Stimulated activated CD4-positive, alpha-beta T cell treated with anti-CD3 and anti-CD28 coated beads, Interleukin-15, amount 100 ng/mL, for 48 hours (primary cell): ENCODE measurements at regions not wholly inside any gene's neighbourhood (a gene's known extent, or its start where the extent isn't known, plus 50 kb on each side); places are given as distances from the start of the nearest gene placed in this dataset.

Experiments used
- DNase-seq, 2 donors: peaks; one replicate each; pipeline ENCODE4 v3.0.0-alpha.2; 2020; ENCODE audit warnings: low read depth in 2 of 2

DNA sequence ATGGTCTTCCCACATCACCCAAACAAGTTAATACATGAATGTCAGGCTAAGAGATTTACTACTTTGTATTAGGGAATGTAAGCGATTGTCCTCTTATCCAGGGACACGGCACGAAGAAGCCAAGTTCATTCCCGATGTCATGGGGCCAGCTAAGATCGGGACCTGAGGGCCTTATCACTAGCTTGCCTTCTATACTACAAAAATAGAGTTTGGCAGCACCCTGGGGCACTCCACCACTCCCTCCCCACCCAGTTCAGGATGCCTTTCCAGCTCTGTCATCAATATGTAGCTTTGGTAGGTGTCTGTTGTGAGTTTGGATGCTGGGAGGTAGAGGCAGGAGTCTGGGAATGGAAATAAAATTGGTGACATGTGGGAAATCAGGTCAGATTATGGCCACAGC lies 197.5 kb downstream of the ATG4C start:
- no peak for DNase-seq

DNA sequence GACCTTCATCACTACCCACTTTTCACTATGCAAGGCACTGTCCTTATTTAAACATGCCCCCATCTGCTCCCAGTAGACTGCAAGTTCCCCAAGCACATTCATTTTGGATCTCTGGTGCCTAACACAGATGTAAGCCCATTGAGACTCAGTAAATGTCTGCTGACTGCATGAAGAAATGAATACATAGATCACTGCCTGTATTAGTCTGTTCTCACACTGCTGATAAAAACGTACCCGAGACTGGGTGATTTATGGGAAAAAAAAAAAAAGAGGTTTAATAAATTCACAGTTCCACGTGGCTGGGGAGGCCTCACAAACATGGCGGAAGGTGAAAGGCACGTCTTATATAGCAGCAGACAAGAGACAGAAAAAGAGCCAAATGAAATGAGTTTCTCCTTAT lies 204.9 kb downstream of the ATG4C start:
- no peak for DNase-seq

DNA sequence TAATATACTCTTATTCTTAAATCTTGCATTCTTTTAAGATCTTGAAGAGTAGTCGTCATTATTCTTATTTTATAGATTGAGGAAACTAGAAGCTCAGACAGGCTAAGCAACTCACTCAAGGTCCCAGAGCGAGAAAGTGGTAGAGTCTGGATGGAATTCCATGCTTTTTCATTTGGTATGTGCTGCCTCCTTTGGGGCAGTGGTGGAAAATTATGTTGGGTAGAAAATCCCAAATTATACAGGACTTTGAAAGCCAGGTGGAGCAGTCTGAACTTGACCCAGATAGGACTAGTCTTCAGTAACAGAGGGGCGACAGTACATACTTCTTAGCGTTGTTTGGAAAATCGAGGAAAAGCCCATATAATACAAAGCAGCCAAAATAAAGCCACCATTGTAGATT lies 205.6 kb downstream of the ATG4C start:
- no peak for DNase-seq

DNA sequence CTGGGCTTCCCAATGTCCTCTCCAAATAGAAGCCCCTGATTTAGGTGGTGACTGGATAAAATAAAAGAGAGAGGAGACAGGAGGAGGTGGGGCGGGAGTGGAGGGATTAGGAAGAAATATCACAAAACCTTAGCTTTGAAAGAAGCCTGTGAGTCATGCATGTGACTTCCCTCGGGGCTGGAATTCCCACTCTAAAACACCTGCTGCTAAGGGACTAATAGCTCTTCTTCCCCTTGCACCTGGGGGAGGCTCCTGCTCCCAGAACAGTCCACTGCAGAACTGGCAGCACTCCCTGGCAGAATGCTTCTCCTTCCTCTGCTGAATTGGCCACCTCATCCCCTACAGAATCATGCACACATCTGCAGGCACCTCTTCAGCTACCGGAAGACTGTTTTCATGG lies 207.2 kb downstream of the ATG4C start:
- DNase-seq, result no peak

DNA sequence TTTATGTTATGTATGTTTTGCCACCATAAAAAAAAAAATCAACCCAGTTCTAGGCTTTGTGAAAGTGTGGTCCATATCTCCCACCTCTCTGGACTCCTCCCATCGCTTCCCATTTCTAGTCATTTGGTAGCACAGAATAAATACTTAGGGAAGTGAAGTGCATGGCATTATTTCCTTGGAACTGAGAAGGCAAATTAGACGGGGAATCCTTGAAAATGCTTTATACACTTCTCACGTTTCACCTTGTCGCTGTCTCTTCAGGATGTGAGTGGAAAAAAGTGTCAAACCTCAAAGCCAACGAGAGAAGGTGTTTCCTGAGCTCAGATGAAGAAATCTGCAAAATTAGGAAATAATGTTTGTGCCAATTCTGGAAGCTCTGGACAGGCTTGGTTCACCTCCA lies 209.9 kb downstream of the ATG4C start:
- no peak for DNase-seq

DNA sequence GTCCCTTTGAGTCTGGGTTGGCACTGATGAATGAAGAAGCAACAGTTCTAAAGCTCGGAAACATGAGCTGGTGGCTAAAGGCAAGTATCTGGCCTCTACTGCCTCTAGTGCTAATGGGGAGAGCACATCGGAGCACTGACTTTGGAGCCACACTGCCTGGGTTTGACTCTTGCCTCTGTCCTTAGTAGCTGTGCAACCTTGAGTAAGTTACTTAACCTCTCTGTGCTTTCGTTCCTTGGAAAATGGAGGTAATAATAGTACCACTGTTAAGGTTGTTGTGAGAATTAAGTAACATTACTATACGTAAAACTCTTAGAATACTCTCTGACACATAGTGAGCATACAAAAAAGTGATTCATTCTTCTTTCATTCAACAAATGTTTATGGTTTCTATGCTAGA lies 211.2 kb downstream of the ATG4C start:
- no peak for DNase-seq

DNA sequence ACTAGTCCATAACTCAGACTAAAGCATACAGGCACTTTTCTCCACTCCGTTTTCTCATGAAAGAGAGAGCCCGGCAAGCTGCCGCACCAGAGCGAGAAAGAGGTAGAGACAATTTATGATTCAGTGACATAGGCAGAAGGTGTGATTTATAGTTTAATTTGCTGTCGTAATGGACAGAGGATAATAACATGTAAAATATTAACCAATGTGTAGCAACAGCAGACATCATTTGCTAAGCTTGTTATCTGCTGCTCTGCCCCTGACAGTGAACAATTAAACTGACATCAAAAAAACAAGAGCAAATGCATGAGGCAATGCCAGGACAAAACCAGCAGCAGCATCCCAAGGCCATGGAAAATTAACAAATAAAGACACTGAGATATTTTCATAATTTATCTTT lies 214.0 kb downstream of the ATG4C start:
- no peak for DNase-seq

DNA sequence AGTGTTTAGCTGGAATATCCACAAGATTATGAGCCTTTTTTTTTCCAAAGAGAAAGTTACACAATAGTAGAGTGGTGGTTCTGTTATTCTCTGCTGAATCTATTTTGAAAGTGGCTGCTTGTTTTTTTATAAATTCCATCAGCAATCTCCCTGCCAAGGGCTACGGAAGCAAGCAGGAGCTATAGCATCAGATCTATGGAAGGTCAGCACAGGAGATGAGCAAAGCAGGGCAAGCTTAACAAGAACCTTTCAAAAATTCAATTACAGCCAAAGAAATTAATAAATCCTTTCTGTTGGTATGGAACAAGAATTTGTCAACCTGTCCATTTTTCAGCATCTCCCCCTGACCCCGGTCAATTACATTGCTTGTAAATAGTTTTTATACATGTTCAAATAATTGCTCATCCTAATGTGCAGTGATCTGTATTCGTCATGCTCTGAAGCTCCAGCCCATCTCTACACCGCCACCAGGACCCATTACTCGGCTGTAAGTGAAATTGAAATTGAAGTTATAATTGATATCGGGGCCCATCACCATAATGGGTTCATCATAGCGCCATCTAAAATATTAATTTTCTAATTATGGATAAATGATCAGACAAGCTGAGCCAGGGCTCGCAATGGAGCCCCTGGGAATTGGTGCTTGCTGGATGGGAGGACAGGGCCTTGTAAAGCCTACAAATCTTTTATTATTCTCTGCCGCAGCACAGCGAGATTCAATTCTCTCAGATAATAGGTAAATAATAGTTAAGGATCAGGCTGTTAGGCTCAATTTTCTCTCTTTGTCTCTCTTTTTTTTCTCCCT lies 215.1 kb downstream of the ATG4C start:
- no peak for DNase-seq

DNA sequence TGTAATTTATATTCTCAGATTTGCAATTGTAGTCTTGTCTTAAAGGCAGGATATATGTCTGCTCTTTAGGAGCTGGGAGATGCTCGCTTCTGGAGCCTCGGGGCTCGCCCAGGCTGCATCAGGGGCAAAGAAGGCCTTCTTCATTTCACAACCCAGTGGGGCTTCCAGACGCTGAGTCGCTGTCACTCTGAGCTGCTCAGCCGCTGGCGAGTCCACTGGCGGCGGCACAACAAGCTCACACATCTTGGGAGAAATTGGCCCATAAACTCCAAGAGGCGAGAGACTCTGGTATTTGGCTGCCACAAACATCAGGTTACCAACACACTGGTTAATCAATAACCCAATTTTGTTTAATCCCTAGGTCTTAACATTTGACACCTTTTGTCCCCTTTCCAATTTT lies 216.6 kb downstream of the ATG4C start:
- no peak for DNase-seq

DNA sequence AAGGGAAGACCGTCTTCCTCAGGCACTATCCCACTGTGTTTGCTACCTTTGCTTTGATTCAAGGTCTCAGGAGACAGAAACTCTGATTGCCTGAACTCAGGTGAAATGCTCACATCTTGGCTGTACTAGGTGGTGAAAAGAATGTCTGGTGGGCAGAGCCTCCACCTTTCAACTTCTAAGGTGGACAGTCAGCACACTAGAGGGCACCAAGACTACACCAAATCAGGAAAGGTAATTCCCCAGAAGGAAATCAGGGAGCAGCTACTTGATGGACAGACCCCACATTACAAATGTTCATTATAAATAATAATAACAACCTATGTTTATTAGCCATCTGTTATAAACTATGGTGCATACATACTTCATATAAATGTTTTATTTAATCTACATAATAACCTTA lies 220.9 kb downstream of the ATG4C start:
- no peak for DNase-seq

DNA sequence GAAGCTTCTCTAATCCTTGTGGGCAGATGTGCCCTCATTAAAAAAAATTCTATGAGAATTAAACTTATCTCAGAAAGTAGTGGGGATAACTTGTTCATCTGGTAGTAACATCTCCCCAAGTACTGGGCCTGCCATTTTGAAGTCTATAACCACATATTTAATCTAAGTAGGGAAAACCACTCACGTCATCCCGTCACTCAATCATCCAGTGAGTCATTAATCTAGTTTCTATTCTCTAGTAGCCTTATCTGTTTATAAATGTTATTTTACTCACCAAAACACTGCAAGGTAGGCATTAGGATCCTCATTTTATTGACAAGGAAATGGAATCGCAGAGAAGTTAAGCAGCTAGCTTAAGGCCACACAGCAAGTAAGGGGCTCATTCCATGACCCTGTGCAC lies 221.9 kb downstream of the ATG4C start:
- DNase-seq, result no peak

DNA sequence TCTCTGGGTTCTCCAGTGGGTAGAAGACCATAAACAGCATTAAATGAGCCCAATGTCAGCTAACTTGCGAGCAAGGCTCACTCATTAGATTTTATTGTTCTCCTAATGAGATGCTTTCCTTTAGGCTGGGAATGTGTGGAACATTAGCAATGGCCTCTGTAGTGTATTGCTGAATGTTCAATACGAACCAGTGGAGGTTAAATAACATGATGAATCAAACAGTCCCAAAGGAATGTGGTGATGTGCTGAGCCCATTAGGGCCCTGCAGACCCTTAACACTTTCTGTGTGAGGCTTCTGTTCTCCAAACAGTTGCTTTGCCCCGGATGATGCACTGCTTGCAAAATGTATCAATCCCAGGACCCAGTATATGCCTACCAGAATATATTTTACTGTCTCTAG lies 225.5 kb downstream of the ATG4C start:
- no peak for DNase-seq

DNA sequence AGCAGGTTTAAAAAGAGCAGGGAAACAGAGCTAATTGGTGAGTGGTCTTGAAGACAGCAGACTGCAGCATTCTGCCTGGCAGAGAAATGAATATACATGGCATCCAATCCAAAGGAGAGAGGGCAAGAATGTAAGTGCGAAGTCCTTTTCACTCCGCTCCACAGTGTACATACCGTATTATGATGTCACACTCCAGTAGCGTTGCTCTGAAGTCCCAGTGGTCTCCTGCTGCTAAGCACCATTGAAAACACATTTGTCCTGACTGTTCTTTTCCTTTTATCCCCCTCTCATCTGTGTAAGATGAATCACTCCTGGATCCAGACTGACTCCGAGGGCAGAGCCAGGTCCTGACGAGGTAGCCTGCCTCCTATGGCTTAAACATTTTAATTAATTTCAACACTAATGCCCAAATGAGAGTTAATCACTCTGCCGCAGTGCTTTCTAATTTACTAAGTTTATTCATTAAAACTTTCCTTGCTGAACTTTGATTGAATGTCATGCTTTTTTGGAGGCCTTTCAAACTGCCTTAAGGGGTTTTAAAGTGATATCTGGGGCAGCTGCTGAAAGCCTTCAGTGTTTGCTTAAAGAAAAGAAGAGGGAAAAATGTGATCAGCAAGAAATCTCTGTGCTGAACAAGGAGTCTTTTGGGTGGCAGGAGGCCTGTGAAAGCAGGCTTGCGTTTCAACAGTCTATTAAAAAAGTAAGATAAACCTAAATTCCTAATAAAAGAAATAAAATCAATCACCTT lies 227.2 kb downstream of the ATG4C start:
- no peak for DNase-seq

DNA sequence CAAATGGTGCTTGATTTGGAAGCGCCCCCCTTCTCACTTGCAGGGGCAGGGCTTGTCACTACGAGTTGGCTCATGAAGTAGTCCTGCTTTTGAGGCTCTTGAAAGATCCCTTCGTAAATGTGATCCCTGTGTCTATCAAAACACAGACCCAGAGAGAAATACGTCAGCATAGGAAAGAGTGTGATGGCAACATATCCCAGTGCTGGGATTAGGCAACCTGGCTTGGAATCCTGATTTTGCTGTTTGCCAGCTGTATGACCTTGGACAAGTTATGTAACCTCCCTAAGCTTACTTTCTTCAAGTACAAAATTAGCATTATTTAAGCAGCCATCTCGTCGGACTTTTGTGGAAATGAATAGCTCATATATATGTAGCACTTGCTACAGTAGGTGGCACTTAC lies 228.4 kb downstream of the ATG4C start:
- no peak for DNase-seq

DNA sequence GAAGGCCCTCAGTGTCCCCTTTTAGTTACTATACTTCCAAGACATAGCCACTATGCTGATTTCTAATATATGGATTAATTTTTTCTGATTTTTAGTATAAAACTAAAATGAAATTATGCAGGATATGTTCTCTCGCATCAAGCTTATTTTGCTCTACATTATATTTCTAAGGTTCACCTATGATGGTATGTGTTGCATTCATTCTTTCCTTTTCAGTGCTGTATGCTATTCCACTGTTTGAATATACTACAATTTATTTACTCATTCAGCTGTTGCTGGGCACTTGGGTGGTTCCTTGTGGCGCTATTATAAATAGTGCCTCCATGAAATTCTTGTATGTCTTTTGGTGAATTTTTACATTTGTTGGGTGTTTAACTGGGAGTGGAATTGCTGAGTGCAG lies 230.3 kb downstream of the ATG4C start:
- no peak for DNase-seq

DNA sequence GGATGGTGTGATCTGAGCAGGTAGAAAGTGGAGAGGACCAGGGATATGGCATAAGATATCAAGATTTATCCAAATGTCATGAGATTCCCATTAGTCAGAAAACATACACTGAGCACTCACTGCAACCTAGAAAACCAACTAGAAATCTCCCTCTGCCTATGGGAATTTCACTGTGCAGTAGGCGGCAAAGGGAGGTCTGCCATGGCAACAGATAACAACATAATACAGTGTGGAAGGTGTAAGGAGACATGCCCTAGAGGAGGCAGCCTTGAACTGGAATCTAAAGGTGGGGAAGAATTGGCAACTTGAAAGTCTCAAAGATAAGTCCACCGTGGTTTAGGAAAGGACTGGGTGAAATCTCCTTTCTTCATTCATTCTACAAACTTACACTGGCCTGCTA lies 238.4 kb downstream of the ATG4C start:
- no peak for DNase-seq

DNA sequence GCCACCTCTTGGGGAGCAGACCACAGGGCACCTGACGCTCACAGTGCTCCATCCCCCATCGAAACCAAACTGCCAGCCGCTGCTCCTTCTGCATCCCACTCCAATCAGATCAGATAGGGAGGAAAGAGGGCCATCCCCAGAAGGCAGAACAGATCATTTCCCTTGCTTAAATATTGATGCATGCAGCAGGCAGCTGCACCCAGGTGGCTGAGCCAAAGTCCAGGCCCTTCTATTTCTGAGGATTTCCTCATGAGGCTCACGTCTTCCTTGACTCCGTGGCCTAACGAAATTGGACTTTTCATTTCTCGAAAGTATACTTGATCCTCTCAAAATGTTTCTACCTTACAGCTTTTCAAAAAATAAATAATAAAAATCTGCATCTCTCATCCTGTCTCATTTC lies 239.2 kb downstream of the ATG4C start:
- no peak for DNase-seq

DNA sequence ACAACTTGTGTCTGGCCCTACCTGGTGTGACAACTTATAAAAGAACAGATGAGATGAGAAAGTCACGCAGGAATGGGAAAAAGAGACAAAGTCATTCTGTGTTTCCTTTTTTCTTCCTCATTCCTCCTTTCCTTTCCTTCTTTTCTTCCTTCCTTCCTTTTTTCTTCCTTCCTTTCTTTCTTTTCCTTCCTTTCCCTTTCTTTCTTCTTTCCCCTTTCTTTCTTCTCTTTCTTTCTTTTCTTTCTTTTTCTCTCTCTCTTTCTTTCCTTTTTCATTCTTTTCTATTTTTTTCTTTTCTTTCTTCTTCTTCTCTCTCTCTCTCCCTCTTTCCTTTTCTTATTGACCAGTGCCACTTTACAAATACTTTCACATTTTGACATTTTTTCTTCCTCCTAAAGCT lies 239.7 kb downstream of the ATG4C start:
- no peak for DNase-seq

DNA sequence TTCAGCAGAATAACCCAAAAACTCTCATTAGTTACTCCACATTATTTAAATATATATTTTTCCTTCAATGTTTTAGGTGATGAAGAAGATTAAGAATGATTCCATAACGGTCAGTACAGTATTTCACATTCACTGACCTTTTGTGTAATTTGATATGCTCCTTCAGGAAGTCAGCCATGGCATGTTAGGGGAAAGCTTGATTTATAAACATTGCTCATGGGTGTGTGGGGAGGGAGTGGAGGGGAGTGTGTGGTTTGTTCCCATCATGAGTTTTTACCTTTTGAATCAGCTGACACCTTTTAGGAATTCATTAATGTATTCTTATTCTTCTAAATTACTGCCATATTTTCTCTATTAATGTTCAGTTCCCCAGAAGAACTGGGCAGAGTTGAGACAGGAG lies 240.2 kb downstream of the ATG4C start:
- no peak for DNase-seq

DNA sequence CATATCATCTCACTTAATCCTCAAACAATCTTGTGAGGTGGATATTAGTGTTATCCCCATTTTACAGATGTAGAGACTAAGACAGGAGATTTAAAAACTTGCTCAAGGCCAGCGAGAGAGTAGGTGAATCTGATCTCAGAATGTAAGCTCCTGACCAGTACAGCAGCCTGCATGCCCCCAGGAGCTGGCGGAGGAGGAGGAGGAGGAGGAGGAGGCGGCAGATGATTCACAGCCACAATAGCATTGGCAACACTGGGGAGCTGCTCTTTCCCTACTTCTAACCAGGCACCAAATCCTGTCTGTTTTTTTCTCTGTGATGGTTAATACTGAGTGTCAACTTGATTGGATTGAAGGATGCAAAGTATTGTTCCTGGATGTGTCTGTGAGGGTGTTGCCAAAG lies 243.2 kb downstream of the ATG4C start:
- no peak for DNase-seq

DNA sequence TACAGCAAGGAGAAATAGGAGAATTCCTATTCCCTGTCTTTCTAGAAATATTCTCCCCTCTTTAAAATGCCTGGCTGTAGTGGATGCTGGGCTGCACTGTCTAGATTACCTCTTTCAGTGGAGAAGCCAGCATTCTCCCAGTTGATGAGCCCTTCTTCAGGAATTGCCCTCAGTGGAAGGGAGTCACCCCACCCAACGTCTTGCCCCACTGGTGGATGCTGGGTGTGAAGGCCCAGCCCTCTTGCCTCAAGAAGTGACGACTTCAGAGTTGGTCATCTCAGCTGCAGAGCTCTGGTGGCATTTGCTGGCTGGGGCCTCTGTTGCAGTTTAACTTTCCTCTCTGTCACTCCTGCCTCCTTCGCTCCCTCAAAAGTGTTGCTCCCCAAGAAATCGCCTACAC lies 248.2 kb downstream of the ATG4C start:
- no peak for DNase-seq

DNA sequence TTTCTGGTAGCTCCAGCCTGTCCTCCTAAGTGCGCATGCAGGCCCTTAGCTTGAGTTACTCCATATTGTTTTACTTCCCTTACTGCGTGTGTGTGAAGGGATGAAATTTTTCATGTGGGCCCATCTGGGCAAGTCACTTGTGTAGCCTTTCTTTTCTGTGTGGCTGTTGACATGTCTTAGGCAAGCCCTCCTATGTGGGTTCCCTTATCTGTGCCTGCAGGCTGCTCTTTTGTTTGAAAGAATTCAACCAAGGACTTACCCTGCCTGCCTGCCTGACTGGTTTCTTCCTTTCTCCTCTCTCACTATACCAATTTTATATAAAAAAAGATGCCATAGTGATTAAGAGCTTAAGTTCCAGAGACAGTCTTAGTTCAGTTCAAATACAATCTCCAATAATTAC lies 249.3 kb downstream of the ATG4C start:
- DNase-seq, result no peak

DNA sequence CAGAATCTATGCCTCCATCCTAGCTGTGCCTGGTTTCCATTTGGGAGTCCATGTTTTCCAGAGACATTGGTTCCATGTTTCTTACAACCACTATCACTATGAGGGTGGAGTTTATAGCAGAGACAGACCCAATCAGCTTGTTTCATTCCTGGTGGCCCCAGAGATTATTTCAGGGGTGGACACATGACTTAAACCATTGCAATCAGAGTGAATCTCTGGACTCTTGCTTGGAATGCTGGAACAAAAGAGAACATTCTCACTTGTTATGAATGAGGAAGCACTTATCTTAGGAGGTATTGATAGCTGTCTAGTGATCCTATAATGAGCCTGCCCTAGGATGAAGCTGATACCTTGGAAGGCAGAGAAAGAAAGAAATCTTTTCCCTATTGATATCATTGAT lies 250.3 kb downstream of the ATG4C start:
- no peak for DNase-seq

DNA sequence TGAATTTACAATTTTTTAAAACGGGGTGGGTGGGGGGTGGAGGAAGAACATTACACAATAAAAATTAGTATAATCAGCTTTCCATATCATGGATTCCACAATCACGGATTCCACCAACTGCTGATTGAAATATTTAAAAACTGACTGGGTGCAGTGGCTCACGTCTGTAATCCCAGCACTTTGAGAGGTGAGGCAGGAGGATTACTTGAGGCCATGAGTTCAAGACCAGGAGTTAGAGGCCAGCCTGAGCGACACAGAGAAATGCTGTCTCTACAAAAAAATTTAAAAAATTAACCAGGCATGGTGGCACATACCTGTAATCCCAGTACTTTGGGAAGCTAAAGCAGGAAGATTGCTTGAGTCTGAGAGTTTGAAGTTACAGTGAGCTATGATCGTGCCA lies 254.7 kb downstream of the ATG4C start:
- no peak for DNase-seq
